HEK293 (cell line): ENCODE measurements at regions not wholly inside any gene's neighbourhood (a gene's known extent, or its start where the extent isn't known, plus 50 kb on each side); places are given as distances from the start of the nearest gene placed in this dataset.

Experiments
- CTCF ChIP-seq: fragments of 450-650 bp; formaldehyde crosslinking; IDR thresholded peaks from 2 replicates; pipeline ENCODE4 v1.5.1; 2016; ENCODE audit warnings: missing biosample characterization, missing genetic modification characterization
- MEIS1 ChIP-seq: sonication (generic); formaldehyde crosslinking; IDR thresholded peaks from 2 replicates; pipeline ENCODE4 v1.8.1; 2022; ENCODE audit warnings: missing genetic modification reagents, mild to moderate bottlenecking, borderline replicate concordance
- ZBTB1 ChIP-seq: fragments of 450-650 bp; formaldehyde crosslinking; IDR thresholded peaks from 2 replicates; pipeline ENCODE4 v1.5.1; 2016; ENCODE audit warnings: missing biosample characterization, missing genetic modification characterization
- ZBTB49 ChIP-seq: fragments of 450-650 bp; formaldehyde crosslinking; IDR thresholded peaks from 2 replicates; pipeline ENCODE4 v1.5.1; 2016; ENCODE audit warnings: missing biosample characterization, missing genetic modification characterization, low read depth
- ZBTB8A ChIP-seq: fragments of 450-650 bp; formaldehyde crosslinking; IDR thresholded peaks from 2 replicates; pipeline ENCODE4 v1.5.1; 2016; ENCODE audit warnings: missing biosample characterization, missing genetic modification characterization
- ZNF175 ChIP-seq: fragments of 450-650 bp; formaldehyde crosslinking; IDR thresholded peaks from 2 replicates; pipeline ENCODE4 v1.5.1; 2016; ENCODE audit warnings: missing biosample characterization, missing genetic modification characterization
- ZNF211 ChIP-seq: fragments of 450-650 bp; formaldehyde crosslinking; IDR thresholded peaks from 2 replicates; pipeline ENCODE4 v1.5.1; 2016; ENCODE audit warnings: low read depth, missing biosample characterization, missing genetic modification characterization
- ZNF24 ChIP-seq: fragments of 450-650 bp; formaldehyde crosslinking; IDR thresholded peaks from 2 replicates; pipeline ENCODE4 v1.5.1; 2016; ENCODE audit warnings: missing biosample characterization, missing genetic modification characterization
- ZNF266 ChIP-seq: fragments of 450-650 bp; formaldehyde crosslinking; IDR thresholded peaks from 2 replicates; pipeline ENCODE4 v1.5.1; 2016; ENCODE audit warnings: missing biosample characterization, missing genetic modification characterization, low read depth
- ZNF549 ChIP-seq: fragments of 450-650 bp; IDR thresholded peaks from 2 replicates; pipeline ENCODE4 v1.5.1; 2018; ENCODE audit warnings: missing biosample characterization, missing genetic modification characterization, mild to moderate bottlenecking, inconsistent platforms, moderate library complexity
- ZNF585B ChIP-seq: fragments of 450-650 bp; formaldehyde crosslinking; IDR thresholded peaks from 2 replicates; pipeline ENCODE4 v1.5.1; 2016; ENCODE audit warnings: missing biosample characterization, missing genetic modification characterization
- ZNF654 ChIP-seq: fragments of 450-650 bp; formaldehyde crosslinking; IDR thresholded peaks from 2 replicates; pipeline ENCODE4 v1.5.1; 2016; ENCODE audit warnings: low read depth, missing biosample characterization, missing genetic modification characterization

GRCh38 chr9:99699396-99699795 is 122.3 kb upstream of the NR4A3 start:
- no peak for TF ChIP-seq CTCF (tag by site-specific recombination)
- TF ChIP-seq ZBTB8A (tag by site-specific recombination), result no peak
- no peak for TF ChIP-seq ZNF549 (tag by site-specific recombination)
- TF ChIP-seq ZNF175 (tag by site-specific recombination), result no peak
- TF ChIP-seq ZNF266 (tag by site-specific recombination), result no peak
- no peak for TF ChIP-seq ZBTB49 (tag by site-specific recombination)
- no peak for TF ChIP-seq MEIS1 (CRISPR knock-in tag)
- TF ChIP-seq ZNF654 (tag by site-specific recombination), result no peak
- TF ChIP-seq ZNF585B (tag by site-specific recombination), result no peak
- no peak for TF ChIP-seq ZNF211 (tag by site-specific recombination)
- no peak for TF ChIP-seq ZBTB1 (tag by site-specific recombination)
- no peak for TF ChIP-seq ZNF24 (tag by site-specific recombination)
